ENCODE measurements at regions not wholly inside any gene's neighbourhood (a gene's known extent, or its start where the extent isn't known, plus 50 kb on each side); places are given as distances from the start of the nearest gene placed in this dataset.

GRCh38 chrX:574251-574650 is 56.3 kb upstream of the SHOX start:
- H3K4me3 ChIP-seq = no peak overlapping the region
- no peak for DNase-seq
- H3K27ac ChIP-seq = no peak overlapping the region
- WGBS, 2 donors = 69 to 73% methylated on average over 13 of the region's 14 CpGs
- no peaks in the 10 kb centered on the region for H3K36me3 ChIP-seq
- intact Hi-C loops (cut with DNase I) = no loop called here
- no peaks in the 10 kb centered on the region for H3K4me1 ChIP-seq
- TF ChIP-seq POLR2A (IDR thresholded peaks at IDR 0.05) (no peak), CTCF (IDR thresholded peaks at IDR 0.05) (no peak)
- no peaks in the 10 kb centered on the region for H3K27me3 ChIP-seq
- peaks cover 0 to 5% (median 0%) of the 10 kb centered on the region in 3 donors for H3K9me3 ChIP-seq

GRCh38 chrX:574830-575229 is 55.8 kb upstream of the SHOX start:
- Histone ChIP-seq H3K27me3 (no peaks in the 10 kb centered on the region), H3K36me3 (no peaks in the 10 kb centered on the region), H3K4me1 (no peaks in the 10 kb centered on the region), H3K4me3 (no peak overlapping the region), H3K27ac (no peak overlapping the region), H3K9me3 (peaks cover 0 to 5% (median 0%) of the 10 kb centered on the region in 3 donors)
- DNase-seq = no peak
- no peak for TF ChIP-seq CTCF (IDR thresholded peaks at IDR 0.05)
- intact Hi-C loops (cut with DNase I) = no loop called here
- 44 to 64% methylated on average over 5 of the region's 6 CpGs for WGBS, 2 donors

- Histone ChIP-seq H3K4me3 (no peak overlapping the region), H3K27ac (no peak overlapping the region), H3K4me1 (no peaks in the 10 kb centered on the region), H3K36me3 (no peaks in the 10 kb centered on the region), H3K27me3 (no peaks in the 10 kb centered on the region), H3K9me3 (peaks cover 0 to 5% (median 0%) of the 10 kb centered on the region in 3 donors)
- TF ChIP-seq POLR2A (IDR thresholded peaks at IDR 0.05) (no peak), CTCF (IDR thresholded peaks at IDR 0.05) (no peak)
- no peak for DNase-seq
- WGBS, 2 donors = 61 to 78% methylated on average over 6 to 7 of the region's 7 CpGs
- intact Hi-C loops (cut with DNase I) = no loop called here
Measured at GRCh38 chrX:576904-577560, 53.6 kb upstream of the SHOX start.

- H3K27me3 ChIP-seq = no peaks in the 10 kb centered on the region
- TF ChIP-seq CTCF (IDR thresholded peaks at IDR 0.05) (no peak), POLR2A (IDR thresholded peaks at IDR 0.05) (no peak)
- H3K27ac ChIP-seq = no peak overlapping the region
- H3K4me3 ChIP-seq = no peak overlapping the region
- intact Hi-C loops (cut with DNase I) = no loop called here
- peaks cover 0 to 5% (median 0%) of the 10 kb centered on the region in 3 donors for H3K9me3 ChIP-seq
- H3K36me3 ChIP-seq = no peaks in the 10 kb centered on the region
- no peak for DNase-seq
- H3K4me1 ChIP-seq = no peaks in the 10 kb centered on the region
- WGBS, 2 donors = 61 to 66% methylated on average over 9 of the region's 9 CpGs
Measured at GRCh38 chrX:578531-578930, 52.1 kb upstream of the SHOX start.

GRCh38 chrX:580030-580429 is 50.6 kb upstream of the SHOX start:
- 39 to 67% methylated on average over 7 of the region's 7 CpGs for WGBS, 2 donors
- no peak for DNase-seq
- intact Hi-C loops (cut with DNase I) = no loop called here
- H3K4me3 ChIP-seq = no peak overlapping the region
- H3K9me3 ChIP-seq = peaks cover 0 to 5% (median 0%) of the 10 kb centered on the region in 3 donors
- no peaks in the 10 kb centered on the region for H3K27me3 ChIP-seq
- H3K36me3 ChIP-seq = no peaks in the 10 kb centered on the region
- H3K4me1 ChIP-seq = no peaks in the 10 kb centered on the region
- TF ChIP-seq POLR2A (IDR thresholded peaks at IDR 0.05) (no peak), CTCF (IDR thresholded peaks at IDR 0.05) (no peak)
- H3K27ac ChIP-seq = no peak overlapping the region

Small RNA genes lying in the stretch of these regions (small RNA-seq; reads per million reads assigned to genes)
- 0 reads per million in 4 donors for gene KRT18P53

Measured in esophagus squamous epithelium (tissue), 5 donors.